ENCODE measurements at regions not wholly inside any gene's neighbourhood (a gene's known extent, or its start where the extent isn't known, plus 50 kb on each side); places are given as distances from the start of the nearest gene placed in this dataset.

- no peak for TF ChIP-seq POLR2A (IDR thresholded peaks at IDR 0.05)
- TF ChIP-seq CTCF (IDR thresholded peaks at IDR 0.05 in 4 of 5, conservative IDR thresholded peaks at IDR 0.05 in 1 of 5), result no peak
These were observed 257.8 kb upstream of the AMIGO2 start for GRCh38 chr12:47337581-47337980.

Measured in gastrocnemius medialis (tissue), 4 donors.